PC-3 (cell line): ENCODE measurements at regions not wholly inside any gene's neighbourhood (a gene's known extent, or its start where the extent isn't known, plus 50 kb on each side); places are given as distances from the start of the nearest gene placed in this dataset.

Source experiments
- ATAC-seq: fragments of 200-7000 bp; cut with Tn5 transposase; 2 replicates; pipeline ENCODE4 v1.9.1; 2020; ENCODE audit warnings: mild to moderate bottlenecking, moderate library complexity
- BruUV-seq: library from RNA; stranded (reverse); fragments of 400-500 nt; replicated peaks from 2 replicates; lab custom pipeline; 2021; lab: Mats Ljungman, UMichigan
- CTCF ChIA-PET: fragments of 300-600 bp; sonication (Branson Sonifier 250); formaldehyde crosslinking; loops from one replicate; lab custom pipeline; 2022; ENCODE audit warnings: antibody characterized with exemption; lab: Charles Lee
- POLR2A ChIA-PET: fragments of 300-600 bp; sonication (Branson Sonifier 250); formaldehyde crosslinking; loops from one replicate; lab custom pipeline; 2022; ENCODE audit warnings: antibody characterized with exemption; ENCODE audit not compliant: unreplicated experiment; lab: Charles Lee
- DNase-seq: peaks from one replicate; pipeline ENCODE4 v3.0.0-alpha.2; 2015
- H2AFZ ChIP-seq: fragments of 300-600 bp; sonication (generic); 2 replicates; pipeline ENCODE4 v1.6.0; 2016; ENCODE audit warnings: antibody characterized with exemption, low read length
- H3F3A ChIP-seq: fragments of 300-600 bp; sonication (generic); one replicate; pipeline ENCODE4 v1.6.0; 2017; ENCODE audit warnings: antibody characterized with exemption, low read length, control low read depth, mild to moderate bottlenecking; ENCODE audit not compliant: unreplicated experiment
- H3K27ac ChIP-seq: fragments of 300-600 bp; sonication (generic); 2 replicates; pipeline ENCODE4 v1.5.1; 2016; ENCODE audit warnings: mild to moderate bottlenecking, low read length
- H3K27me3 ChIP-seq: fragments of 300-600 bp; sonication (generic); 2 replicates; pipeline ENCODE4 v1.6.1; 2016; ENCODE audit warnings: low read length, mixed read lengths
- H3K36me3 ChIP-seq: fragments of 300-600 bp; sonication (generic); 2 replicates; pipeline ENCODE4 v1.6.1; 2016; ENCODE audit warnings: low read depth, mixed run types, low read length, mixed read lengths
- H3K4me1 ChIP-seq: fragments of 300-600 bp; sonication (generic); 2 replicates; pipeline ENCODE4 v1.5.1; 2016; ENCODE audit warnings: low read length; ENCODE audit not compliant: insufficient read depth
- H3K4me2 ChIP-seq: fragments of 300-600 bp; sonication (generic); 2 replicates; pipeline ENCODE4 v1.6.0; 2016; ENCODE audit warnings: low read length
- H3K4me3 ChIP-seq: fragments of 300-600 bp; sonication (generic); 2 replicates; pipeline ENCODE4 v1.5.1; 2016; ENCODE audit warnings: mild to moderate bottlenecking, low read length, mixed read lengths
- H3K79me2 ChIP-seq: fragments of 300-600 bp; sonication (generic); 2 replicates; pipeline ENCODE4 v1.6.1; 2017; ENCODE audit warnings: low read length, mixed read lengths
- H3K9ac ChIP-seq: fragments of 300-600 bp; sonication (generic); 2 replicates; pipeline ENCODE4 v1.6.0; 2016; ENCODE audit warnings: mild to moderate bottlenecking, low read length
- H3K9me2 ChIP-seq: fragments of 300-600 bp; sonication (generic); replicated peaks from 2 replicates; pipeline ENCODE4 v1.6.1; 2016; ENCODE audit warnings: mixed run types, low read length, mixed read lengths
- H3K9me3 ChIP-seq: fragments of 300-600 bp; sonication (generic); 2 replicates; pipeline ENCODE4 v1.6.1; 2016; ENCODE audit warnings: low read length, mixed read lengths
- H4K20me1 ChIP-seq: fragments of 300-600 bp; sonication (generic); 2 replicates; pipeline ENCODE4 v1.6.1; 2016; ENCODE audit warnings: low read length, mixed read lengths
- CTCF ChIP-seq: fragments of 300-600 bp; sonication (generic); conservative IDR thresholded peaks from 2 replicates; pipeline ENCODE4 v1.5.1; 2017; ENCODE audit warnings: antibody characterized with exemption, low read depth, mild to moderate bottlenecking, low read length
- EZH2 ChIP-seq: fragments of 300-600 bp; sonication (generic); IDR thresholded peaks from one replicate; pipeline ENCODE4 v1.6.1; 2017; ENCODE audit warnings: antibody characterized with exemption, mild to moderate bottlenecking, low read length; ENCODE audit not compliant: unreplicated experiment
- EZH2phosphoT487 ChIP-seq: fragments of 300-600 bp; sonication (generic); IDR thresholded peaks from 2 replicates; pipeline ENCODE4 v1.6.1; 2018; ENCODE audit warnings: mild to moderate bottlenecking, antibody characterized with exemption, low read length, borderline replicate concordance
- intact Hi-C: fragments of 100-400 bp; cut with micrococcal nuclease; formaldehyde crosslinking; loops from 2 replicates; pipeline ENCODE4 v1.9.0; 2023

DNA sequence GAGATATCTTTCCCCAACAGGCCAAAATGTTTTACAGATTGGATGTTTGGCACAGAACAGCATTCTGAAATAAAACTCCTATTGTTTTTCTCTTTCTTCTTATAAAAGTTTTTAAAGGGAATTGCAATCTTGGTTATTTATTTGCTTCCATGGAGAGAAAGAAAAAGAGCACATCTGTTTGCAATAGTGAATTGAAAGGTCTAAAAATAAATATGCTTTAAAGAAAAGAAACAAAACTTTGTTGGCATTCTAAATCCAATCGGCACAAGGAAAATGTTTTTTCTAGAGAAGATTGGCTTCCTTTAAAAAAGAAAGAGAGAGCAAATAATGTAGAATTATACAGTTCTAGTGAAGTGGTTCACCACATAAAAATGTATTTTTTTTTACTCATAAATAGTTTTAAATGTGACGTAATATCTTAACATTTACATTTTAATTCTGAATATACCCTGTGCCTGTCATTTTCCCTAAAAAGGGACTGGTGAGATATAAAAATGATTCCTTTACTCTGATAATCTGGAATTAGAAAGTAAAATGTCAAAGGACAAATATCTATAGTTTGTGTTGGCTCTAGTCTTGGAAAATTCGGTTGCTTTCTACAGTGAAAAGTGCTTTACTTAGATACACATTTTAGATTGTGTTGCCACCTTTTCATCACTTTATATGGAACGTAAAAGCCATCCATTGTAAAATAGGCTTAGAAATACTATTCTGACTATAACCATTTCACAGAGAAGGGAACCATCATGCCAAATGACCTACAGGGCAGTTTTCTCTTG lies 257.4 kb upstream of the CBLB start:
- ChIA-PET POLR2A (no interaction called here), CTCF (no interaction called here)
- Histone ChIP-seq H3F3A (no peaks in the 10 kb centered on the region), H3K4me2 (no peak overlapping the region), H3K27ac (no peak overlapping the region), H3K79me2 (no peaks in the 10 kb centered on the region), H3K4me1 (peaks cover 21% of the 10 kb centered on the region), H3K27me3 (no peaks in the 10 kb centered on the region), H3K36me3 (no peaks in the 10 kb centered on the region), H3K9me2 (no peaks in the 10 kb centered on the region), H3K4me3 (no peak overlapping the region), H2AFZ (no peak overlapping the region), H3K9ac (no peak overlapping the region), H3K9me3 (no peaks in the 10 kb centered on the region), H4K20me1 (no peaks in the 10 kb centered on the region)
- intact Hi-C loops, result no loop called here
- no peak for DNase-seq
- ATAC-seq, result no peak
- no peak for TF ChIP-seq CTCF
- no peak for TF ChIP-seq EZH2phosphoT487
- no peak for TF ChIP-seq EZH2
- BruUV-seq, result no TSS peak

DNA sequence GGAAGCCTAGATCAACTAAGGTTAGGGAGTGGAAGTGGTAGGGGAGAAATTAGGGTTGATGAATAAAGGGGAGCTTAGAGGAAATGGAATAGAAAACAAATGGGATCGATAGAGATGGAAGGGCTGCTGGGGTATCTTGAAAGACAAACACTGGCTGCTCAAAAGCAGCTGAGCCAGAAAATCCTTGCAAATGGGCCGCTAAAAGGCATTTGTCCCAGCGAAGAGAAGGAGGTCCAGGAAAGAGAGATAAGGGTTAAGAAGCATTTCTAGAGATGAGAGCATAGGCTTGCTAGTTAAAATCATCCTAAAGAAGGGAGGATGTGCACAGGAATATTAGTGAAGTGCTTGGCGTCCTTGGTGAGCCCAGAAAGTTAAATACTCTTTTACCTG lies 258.0 kb upstream of the CBLB start:
- Histone ChIP-seq H3K4me1 (peaks cover 16% of the 10 kb centered on the region), H4K20me1 (no peaks in the 10 kb centered on the region), H3K9me2 (no peaks in the 10 kb centered on the region), H2AFZ (no peak overlapping the region), H3K79me2 (no peaks in the 10 kb centered on the region), H3K4me3 (no peak overlapping the region), H3K27me3 (no peaks in the 10 kb centered on the region), H3K36me3 (no peaks in the 10 kb centered on the region), H3K27ac (no peak overlapping the region), H3K4me2 (no peak overlapping the region), H3K9me3 (no peaks in the 10 kb centered on the region), H3F3A (no peaks in the 10 kb centered on the region), H3K9ac (no peak overlapping the region)
- intact Hi-C loops, result no loop called here
- ATAC-seq (no peak), DNase-seq (no peak)
- POLR2A ChIA-PET, result no interaction called here
- CTCF ChIA-PET, result no interaction called here
- no TSS peak for BruUV-seq
- TF ChIP-seq CTCF (no peak), EZH2phosphoT487 (no peak), EZH2 (no peak)

- H3K27ac ChIP-seq, result no peak overlapping the region
- no TSS peak for BruUV-seq
- CTCF ChIA-PET, result no interaction called here
These were observed 261.1 kb upstream of the CBLB start for GRCh38 chr3:106129939-106130338.

More at GRCh38 chr3:106129939-106130338, 261.1 kb upstream of the CBLB start:
- Histone ChIP-seq H3K9me3 (no peaks in the 10 kb centered on the region), H3K9me2 (no peaks in the 10 kb centered on the region), H3K4me1 (peaks cover 13% of the 10 kb centered on the region), H3F3A (no peaks in the 10 kb centered on the region), H3K4me3 (no peak overlapping the region), H3K4me2 (no peak overlapping the region), H3K36me3 (no peaks in the 10 kb centered on the region), H2AFZ (no peak overlapping the region), H3K9ac (no peak overlapping the region), H4K20me1 (no peaks in the 10 kb centered on the region), H3K27me3 (no peaks in the 10 kb centered on the region), H3K79me2 (no peaks in the 10 kb centered on the region)
- POLR2A ChIA-PET, result no interaction called here
- DNase-seq (no peak), ATAC-seq (no peak)
- intact Hi-C loops, result no loop called here
- no peak for TF ChIP-seq CTCF
- TF ChIP-seq EZH2phosphoT487, result no peak
- no peak for TF ChIP-seq EZH2
